ENCODE measurements at regions not wholly inside any gene's neighbourhood (a gene's known extent, or its start where the extent isn't known, plus 50 kb on each side); places are given as distances from the start of the nearest gene placed in this dataset.

DNA sequence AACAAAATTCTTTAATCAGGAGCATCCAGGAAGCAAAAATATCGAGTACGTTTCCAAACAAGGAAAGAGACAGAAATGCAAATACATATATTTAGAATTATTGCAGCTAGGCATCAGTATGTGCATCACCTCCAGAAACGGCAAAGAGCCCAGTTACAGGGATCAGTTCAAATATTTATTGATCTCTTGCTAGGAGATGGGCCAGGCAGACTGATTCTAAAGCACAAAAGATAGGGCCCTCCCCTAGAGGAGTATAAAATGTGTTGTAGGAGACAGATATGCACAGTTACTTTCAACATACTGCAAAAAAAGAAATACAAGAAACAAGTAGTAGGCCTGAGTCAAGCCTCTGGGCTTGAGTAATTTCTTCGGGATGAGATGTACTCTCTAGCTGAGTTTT lies 80.7 kb upstream of the NHSL1 start:
- no peak for DNase-seq

DNA sequence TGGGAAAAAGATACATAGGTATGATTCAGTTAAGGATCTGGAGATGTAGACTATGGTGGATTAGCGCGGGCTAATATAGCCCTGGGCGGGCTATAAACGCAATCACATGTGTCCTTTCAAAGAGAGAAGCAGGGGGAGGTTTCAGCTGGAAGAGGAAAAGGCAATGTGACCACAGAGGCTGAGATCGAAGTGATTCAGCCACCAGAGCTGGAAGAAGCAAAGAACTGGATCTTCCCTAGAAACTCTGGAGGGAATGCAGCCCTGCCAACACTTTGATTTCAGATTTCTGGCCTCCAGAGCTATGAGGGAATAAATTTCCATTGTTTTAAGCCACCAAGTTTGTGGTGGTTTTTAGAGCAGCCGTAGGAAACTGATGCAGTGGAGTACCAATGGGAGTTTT lies 81.5 kb upstream of the NHSL1 start:
- DNase-seq, result no peak

DNA sequence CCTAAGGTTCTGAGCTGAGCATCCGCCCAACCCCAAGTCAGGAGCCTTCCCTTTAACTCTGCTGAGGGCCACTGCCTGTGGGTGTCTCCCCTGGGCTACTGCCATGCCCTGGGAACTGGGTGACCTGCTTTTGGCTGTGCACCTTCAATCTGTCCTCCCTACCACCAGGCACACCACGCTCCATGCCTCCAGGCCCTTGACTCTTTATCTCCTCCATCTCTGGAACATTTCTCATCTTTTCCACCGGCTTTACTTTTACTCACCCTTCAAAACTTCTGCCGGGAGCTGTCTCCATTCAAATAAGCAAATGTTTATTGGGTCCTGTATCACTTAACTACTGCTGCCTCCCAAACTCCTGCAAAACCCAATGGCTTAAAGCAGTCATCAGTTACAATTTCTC lies 83.3 kb upstream of the NHSL1 start:
- no peak for DNase-seq

DNA sequence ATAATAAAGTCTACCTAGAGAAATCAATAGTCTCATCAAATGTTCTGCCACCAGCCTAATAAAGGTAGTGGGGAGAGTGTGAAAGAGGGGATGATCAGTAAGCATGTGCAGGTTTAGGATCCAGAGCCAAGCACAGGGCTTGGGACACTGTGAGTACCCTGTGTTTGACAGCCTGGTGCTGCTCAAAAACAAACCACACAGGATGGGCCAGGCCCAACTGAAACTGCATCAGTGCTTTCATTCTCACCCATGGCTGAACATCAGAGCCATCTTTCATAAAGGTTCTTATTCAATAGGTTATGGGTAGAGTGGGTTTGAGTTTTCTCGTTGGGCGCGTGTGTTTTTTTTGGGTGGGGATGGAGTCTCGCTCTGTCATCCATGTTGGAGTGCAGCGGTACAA lies 87.3 kb upstream of the NHSL1 start:
- DNase-seq, result no peak

DNA sequence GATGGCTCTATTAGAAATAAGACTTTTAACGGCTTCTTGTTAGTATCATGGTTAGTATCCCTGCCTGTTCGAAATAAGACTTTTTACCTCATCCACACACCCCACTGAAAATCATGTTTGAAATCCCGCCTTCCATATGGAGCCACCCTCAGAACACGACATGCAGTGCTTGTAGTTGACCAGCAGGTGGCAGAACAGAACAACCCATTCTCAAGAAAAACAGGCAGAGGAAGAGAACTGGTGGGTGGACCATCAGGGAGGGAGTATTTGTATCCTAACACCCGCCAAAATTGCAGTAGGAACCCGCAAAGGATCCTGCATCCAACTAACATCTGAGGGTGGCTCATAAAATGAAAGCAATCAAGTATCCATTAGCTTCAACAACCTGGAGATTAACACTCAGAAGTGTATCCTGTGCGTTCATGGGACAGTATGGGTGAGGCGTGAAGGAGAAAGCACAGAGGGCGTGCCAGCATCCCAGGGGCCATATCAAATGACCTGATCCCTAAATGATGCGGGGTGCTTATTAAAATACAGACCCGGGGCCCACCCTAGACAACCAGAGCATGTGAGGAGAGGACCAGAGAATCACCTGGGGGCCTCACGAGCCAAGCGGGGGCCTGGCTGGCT lies 89.6 kb upstream of the NHSL1 start:
- peak; percentile 37 for DNase-seq

DNA sequence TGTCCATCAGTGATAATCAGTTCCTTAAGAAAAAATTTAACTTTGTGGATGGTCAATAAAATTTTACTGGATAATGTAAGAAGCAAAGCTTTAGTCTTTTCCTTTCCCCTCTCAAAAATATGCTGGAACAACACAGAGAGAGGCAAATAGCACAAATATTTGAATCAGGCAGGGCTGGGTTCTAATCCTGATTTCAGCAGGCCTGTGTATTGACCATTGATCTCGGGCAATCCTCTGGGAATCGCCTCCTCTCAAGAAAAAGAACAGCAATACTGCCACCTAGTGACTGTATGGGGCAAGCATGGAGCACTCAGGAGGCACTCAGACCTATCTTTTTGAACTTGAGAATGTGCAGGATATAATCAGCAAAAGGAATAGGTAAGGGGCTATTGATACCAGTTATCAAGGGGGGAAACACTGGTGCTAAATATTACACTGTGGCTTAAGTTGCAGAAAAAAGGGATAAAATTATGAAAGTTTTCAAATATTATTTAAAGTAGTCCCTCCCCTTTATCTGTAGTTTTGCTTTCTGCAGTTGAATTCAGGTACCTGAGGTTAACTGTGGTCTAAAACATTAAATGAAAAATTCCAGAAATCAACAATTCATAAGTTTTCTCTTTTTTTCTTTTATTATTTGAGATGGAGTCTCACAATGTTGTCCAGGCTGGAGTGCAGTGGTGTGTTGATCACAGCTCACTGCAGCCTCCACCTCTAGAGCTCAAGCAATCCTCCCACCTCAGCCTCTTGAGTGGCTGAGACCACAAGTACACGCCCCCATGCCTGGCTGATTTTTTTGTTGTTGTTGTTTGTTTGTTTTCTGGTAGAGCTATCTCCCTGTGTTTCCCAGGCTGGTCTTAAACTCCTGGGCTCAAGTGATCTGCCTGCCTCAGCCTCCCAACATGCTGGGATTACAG lies 91.8 kb upstream of the NHSL1 start:
- DNase-seq, result peak; percentile 42

DNA sequence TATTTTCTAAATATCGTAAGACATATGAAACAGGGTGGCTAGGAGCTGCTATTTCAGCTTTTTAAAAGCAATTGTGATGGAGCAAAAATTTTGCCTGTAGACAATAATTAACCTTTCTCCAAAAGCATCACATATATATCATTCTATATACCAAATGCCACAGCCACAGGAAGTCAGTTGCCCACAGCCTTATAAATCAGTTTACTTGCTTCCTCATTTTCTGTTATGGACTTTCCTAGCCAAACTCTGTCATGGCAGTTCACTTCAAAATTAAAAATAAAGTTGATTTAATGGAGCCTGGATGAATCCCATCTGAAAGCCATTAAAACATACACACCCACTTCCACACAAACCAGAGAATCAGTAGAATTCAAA lies 93.4 kb upstream of the NHSL1 start:
- no peak for DNase-seq

DNA sequence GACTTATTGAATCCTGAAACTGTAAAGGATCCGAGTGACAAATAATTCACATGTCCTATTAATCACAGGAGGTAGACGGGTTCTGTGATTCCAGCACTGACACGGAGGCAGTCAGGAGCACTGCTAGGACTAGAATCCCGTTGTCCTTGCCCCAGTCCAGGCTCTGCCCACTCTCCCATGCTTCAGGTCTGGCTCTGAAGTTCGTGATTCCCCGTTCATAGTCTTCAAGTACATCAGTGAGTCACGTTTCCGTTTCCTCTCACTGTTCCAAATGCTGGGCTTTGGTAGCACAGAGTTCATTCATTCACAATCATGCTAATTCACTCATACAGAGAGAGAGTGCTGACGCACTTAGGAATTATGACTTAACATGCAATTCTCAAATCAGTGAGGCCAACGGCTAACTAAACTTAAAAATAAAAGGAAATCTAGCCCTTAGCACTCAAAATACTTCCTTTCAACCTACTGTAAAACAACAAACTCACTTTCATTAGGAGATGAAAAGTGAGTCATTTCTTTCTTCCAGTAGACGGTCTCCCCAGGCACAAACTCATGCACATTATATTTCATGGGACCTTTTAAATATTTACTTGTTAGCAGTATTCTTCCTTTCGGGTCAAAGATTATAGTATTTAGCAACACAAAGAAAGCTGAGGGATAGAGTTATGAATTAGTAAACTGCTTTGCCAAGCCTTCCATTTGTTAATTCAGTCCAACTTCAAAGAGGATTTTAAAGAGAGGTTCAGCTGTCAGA lies 94.0 kb upstream of the NHSL1 start:
- peak; percentile 56 for DNase-seq

DNA sequence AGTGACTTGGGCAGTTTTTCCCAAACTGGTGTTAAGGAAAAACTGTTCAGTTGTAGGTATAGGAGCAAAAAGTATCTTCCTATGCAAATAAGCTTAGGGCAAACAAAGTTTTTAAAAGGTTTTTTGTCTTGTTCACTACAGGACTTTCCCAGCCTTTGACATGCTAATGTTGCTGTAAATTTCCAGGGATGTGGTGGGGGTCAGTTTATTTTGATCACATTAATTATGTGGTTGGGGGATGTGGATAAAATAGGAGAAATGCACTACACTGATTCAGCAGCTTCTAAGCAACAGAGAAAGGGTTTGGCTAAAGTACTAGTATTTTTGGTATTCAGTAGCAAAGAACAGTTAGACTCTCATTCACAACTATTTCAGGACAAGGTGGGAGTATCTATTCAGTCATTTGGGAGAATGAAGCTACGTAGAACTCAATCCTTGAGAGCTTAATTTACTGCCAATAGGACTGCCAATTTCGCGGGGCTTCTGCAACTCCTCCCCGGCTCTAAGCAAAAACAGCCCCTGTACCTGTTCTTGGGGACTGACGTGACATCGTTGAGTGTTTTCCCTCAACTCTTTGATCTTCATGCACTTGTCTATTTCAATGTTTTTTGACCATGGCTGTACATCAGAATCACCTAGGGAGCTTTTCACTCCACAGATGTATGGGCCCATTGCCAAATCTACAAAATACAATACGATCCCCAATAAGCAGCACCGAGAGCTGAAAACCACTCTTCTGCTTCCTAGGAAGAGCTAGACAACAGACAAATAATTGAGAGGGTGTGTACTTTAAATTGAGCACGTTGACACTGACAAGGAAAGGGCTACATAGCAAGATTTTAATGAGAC lies 94.8 kb upstream of the NHSL1 start:
- DNase-seq, result no peak

DNA sequence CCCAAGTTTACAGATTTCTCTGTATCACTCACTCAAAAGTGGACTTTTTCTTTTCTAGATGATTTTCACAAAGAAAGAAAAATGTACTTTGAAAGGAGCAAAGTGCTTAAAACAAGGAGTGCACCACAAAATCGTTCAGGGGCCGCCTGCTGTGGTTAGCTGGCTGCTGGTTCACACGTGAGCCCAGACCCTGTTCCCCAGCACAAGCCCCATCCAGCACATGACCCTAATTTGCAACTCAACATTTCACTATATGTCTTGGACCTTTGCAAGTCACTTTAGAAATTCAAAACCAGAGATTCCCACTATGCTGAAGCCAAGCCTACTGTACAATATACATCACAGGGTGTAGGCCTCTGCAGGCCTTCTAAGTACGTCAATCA lies 95.5 kb upstream of the NHSL1 start:
- no peak for DNase-seq

DNA sequence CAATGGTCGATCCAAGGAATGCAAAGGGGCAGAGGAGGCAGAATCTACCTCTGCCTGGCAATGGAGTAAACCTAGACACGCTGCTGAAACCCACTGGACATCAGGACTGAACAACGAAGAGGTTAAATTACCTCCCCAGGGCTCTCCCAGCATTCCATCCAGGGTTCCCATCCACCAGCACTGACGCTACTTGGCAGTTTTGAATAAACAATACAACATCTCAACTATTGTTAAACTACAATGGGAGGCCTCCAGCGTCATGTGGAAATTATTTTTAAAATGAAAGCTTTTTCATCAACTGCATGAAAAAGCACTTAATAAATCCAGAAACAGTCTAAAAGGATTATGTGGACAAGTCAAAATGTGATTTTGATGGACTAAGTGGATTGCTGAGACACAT lies 96.8 kb upstream of the NHSL1 start:
- no peak for DNase-seq

DNA sequence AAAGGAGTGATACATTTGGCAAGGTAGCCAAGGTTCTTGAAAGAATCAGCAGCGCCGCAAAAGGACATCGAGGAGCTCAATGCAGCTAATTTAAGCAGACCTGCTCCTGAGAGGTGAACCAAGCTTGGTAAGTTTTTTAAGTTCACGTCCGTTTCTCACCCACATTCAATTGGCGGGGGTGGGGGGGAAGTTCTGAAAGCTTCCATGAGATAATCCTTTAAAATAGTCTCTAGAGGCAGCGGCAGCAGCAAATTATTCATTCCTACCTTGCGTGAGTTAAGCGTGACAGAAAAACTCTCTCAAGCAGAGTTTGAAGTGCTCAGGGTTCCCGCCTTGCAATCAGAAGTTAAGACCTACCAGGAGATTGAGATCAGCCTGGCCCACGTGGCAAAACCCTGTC lies 97.3 kb upstream of the NHSL1 start:
- no peak for DNase-seq

DNA sequence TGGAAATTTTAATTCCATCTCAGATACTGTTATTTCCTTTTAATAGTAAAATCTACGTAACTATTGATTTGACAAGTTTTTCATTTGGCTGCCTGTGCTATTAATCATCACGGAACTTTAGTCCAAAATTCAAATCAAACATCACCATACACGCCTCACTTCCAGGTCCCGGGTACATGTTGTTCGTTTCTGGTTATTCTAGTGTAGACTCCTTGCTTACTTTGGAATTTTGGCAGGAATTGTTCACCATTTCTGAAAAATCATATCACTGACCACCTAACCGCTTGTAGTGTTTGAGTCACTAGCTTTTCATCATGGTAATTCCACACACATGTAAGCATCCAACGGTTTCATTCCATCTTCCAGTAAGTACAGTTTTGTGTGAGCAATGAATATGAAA lies 98.0 kb upstream of the NHSL1 start:
- no peak for DNase-seq

DNA sequence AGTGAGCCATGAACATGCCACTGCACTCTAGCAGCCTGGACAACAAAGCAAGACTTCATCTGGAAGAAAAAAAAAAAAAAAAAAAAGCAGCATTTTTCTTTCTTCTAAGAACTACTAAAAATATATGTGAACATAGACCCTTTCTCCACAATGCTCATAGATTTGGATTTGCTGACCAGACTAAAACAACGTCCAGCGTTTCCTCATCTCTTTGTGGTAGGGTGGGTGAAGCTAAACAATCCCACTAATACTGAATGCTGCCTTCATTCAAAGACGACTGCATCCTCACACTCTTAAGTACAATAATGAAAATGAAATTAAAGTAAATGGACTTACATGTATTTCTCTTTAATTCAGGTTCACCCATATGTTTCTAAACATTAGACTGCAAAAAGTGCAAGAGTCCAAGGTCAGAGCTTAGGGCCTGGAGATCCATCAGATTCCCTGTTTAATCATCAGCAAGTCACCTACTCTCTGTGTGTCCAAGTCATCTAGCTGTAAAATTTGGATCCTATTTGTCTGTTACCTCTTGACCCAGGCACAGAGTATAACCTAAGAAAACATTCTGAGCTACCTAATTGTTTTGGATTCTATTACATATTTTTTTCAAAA lies 99.4 kb upstream of the NHSL1 start:
- no peak for DNase-seq

DNA sequence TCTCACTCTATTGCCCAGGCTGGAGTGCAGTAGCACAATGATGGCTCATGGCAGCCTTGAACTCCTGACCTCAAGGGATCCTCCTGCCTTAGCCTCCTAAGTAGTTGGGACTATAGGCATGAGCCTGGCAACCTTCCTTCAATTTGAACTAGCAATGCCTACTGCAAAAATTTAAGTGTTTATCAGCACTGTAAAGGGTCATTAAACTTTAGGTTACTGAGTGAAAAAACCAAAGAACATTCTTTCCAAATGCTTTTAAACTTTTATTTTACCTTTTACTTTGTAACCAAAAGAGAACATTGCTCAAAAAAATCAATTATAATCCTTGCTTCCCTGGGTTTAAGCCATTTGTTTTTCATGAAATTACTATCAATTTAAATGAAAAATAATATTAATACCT lies 101.0 kb upstream of the NHSL1 start:
- no peak for DNase-seq

DNA sequence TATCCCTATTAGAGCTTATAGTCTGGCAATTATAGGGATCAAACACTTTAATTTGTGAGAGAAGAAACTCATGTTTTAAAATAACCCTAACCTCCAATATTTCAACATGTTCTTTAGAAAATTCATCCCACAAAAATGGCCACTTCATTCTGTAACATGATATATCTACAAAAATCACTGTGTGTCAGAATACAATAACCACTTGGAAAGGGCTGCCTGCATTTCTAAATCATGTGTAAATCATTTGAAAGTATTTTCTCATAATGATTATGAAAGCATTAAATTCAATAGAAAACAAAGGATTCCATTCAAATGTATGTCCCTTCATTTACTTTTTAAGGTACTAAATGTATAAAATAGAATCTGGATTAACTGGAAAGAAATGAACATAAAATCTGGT lies 101.4 kb upstream of the NHSL1 start:
- no peak for DNase-seq

DNA sequence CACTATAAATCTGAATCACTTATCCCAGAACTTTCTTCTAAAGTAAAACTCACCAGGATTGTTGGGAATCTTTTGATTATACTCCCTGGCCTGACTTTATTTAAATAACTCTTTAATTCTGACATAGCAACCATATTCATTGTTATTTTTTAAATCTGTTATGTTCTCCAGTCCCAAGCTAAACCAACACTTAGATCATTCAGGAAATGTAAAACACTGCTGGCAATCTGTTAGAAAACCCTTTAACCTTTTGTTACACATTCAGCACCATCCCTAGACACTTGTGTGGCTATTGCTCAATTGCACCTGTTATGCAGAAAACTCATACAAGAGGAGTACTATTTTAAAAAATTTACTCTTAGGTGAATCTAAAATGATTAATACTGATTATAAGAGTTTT lies 101.8 kb upstream of the NHSL1 start:
- no peak for DNase-seq

DNA sequence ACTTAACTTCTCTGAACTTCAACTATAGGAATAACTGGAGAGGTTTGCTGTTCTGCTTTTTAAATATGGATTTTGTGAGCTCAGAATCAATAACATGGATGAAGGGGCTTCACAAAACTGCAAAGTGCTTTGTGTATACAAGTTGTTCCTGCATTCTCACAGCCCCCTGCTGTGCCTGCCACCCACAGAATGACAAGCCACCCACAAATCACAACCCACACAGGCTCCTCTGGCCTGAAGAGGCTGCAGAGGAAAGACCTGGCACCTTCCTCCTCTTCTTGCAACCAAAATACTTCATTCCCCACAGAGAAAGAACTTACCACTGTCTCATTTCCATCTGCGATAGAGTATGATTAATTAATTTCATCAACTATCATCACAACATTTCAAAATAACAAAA lies 106.7 kb upstream of the NHSL1 start:
- DNase-seq, result no peak

DNA sequence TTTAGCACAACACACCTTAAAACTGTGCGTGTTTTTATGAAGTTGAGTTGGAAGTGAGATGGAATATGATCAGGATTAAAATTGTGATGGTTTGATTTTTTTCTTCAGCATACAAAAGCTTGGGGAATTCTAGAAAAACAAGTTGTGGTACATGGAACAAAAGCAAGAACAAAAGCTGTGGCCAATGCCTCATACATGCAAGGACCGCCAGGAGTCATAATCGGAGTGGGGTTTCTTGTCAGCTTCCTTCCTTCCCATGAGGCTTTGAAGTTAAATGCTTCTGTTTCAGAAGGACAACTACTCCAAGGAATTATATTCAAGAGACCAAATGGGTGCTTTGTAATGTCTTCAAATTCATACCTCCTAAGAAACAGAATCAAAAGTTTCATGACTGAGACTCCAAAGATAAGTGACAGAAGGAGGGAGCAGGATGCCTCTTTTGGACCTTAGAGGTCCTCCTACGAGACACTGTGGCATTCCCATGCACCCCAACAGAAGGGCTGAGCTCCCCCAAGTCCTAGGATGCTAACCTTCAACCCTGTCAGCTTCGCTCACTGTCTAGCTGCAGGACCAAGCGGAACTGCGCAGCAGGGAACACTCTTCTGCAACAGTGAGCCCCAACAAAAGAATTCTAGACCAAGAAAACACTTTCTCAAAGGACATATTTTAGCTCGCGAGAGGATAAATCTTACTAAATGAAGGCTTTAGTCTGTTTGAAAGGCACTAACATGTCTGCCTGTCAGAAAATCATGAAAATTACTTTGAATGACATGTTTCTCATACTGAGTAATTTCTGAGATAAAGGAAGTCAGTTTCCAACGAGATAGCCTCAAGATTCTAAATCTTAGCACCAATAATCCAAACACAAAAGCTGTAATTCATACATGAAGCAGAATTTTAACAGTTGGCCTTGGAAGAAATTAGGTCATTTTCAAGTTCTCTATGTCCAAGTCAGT lies 108.5 kb upstream of the NHSL1 start:
- DNase-seq, result no peak

DNA sequence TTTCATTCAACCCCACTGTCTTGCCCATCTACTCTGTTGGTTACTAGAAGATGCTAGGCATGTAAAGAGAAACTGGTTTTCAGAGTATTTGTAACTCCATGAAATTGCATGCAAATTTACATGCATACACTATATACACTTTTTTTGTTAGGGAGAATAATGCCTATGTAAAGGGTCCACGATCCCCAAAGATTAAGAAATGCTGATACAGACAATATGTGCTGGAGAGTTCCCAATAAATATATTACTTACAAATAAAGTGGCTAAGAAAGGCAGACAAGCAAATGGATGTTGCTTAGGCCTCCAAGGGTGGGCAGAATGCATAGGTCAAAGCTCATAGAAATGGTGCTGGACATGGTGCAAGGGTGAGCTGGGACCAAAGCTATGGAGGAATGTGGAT lies 109.6 kb upstream of the NHSL1 start:
- DNase-seq, result no peak

DNA sequence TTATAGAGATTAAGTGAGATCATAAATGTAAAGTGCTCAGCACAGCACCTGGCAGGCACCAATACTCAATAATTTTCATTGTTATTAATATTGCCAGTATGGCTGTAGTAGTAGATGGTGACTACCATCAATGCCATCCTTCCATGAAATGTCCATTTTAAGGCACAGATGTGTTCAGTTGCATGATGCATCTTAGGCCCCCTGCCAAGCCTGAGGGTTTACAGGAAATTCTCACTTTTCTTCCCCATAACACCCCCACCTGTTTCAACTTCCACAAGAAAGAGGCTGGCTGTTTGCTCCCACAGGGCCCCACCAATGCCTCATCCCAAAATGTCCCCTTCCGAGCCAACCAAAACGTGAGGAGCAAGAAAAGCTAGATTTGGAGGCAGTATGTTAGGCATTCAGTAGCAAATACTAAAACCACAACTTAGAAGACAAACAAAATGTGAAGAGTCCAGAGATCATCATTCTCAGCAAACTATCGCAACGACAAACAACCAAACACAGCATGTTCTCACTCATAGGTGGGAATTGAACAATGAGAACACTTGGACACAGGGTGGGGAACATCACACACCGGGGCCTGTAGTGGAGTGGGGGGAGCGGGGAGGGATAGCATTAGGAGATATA lies 110.6 kb upstream of the NHSL1 start:
- DNase-seq, result no peak
